ENCODE measurements at regions not wholly inside any gene's neighbourhood (a gene's known extent, or its start where the extent isn't known, plus 50 kb on each side); places are given as distances from the start of the nearest gene placed in this dataset.
A peak's percentile ranks its signal among the peaks of the same experiment; 100 is the strongest.

DNA sequence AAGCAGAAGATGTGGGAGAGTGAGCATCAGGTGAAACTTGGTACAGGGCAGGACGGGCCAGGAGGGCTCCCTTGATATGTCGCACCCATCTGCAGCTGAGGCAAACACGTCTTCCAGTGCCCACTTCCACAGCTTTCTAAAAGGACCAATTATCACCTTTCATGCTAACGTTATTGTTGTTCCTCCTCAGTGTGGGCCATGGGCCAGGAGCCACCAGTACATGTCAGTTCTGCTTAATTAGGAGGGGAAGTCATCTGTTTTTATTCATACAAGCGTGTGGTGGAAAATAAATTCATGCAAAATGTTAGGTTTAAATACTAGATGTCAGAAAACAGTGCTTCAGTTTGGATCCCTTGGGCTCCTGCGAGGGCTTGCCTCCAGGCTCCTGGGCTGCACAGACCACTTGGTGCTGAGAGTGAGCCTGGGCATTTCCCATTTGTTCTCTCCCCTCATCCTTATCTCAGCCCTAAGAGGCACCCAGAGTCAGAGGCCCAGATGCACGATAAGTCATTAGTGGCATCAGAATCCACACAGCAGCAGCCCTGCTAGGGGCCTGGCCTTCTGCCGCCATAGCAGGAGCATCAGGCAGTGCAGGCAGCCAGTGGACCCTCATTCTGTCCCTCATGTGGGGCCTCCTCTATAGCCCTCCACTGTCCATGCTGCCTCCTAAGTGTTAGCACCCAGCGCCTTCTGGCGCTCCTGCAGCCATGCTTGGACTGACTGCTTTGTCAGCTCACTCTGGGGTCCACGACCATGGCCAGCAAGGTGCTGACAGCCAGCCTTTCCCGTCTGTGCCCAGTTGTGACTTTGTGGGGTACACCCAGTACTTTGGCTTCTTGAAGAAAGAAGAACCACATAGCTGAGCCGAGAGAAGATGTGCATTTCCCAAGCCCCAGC is 539.8 kb upstream of the RAB6C start:
- no peak overlapping the region for H3K27ac ChIP-seq
- TF ChIP-seq, protein P1, sequence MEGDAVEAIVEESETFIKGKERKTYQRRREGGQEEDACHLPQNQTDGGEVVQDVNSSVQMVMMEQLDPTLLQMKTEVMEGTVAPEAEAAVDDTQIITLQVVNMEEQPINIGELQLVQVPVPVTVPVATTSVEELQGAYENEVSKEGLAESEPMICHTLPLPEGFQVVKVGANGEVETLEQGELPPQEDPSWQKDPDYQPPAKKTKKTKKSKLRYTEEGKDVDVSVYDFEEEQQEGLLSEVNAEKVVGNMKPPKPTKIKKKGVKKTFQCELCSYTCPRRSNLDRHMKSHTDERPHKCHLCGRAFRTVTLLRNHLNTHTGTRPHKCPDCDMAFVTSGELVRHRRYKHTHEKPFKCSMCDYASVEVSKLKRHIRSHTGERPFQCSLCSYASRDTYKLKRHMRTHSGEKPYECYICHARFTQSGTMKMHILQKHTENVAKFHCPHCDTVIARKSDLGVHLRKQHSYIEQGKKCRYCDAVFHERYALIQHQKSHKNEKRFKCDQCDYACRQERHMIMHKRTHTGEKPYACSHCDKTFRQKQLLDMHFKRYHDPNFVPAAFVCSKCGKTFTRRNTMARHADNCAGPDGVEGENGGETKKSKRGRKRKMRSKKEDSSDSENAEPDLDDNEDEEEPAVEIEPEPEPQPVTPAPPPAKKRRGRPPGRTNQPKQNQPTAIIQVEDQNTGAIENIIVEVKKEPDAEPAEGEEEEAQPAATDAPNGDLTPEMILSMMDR (IDR thresholded peaks at IDR 0.05): no peak
- no peak for DNase-seq (ENCODE audit: low spot score)
- H3K4me3 ChIP-seq: no peak overlapping the region

DNA sequence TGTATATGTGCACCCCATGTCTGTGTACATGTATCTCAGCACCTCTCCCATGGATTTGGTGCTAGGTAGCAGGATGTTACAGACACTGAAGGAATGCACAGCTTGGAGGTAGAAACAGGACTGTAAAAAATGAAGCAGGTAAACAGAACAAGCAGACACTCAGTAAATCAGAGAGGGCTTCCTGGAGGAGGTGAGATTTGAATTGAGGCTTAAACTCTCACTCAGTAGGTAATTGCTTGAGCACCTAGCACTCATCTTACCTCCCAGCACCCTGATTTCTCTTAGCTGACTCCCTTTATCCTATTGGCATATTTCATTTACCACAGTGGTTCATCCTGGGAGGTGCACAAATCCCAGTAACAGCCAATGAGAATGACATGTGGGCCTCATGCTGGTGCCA is 537.9 kb upstream of the RAB6C start:
- TF ChIP-seq, protein P1 (IDR thresholded peaks at IDR 0.05): no peak

DNA sequence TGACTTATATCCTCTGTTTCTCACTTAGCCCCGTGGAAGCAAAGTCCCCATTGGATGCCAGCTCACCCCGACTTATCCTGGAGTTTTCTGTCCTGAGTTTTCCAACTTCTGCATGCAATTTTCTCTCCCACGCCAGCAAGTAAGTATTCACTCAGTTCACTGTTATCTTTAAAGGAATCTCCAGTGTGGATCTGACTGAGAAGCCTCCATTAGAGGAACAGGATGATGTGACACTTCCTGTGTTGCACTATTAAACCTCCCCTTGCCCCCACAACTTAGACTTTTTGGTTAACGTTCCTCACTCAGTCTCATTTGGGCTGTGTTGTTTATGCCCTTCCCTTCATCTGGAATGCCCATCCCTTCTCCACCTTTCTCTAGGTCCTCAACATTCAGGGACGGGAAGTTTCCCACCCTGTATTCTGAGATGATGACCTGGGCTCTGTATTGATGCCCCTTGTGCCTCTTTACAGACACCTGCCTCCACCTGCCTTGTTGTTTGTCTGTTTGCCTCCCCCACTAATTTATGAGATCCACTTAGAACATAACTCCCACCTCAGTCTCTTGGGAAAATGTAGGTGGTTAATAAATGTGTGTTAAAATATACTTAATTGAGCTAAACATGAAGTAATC is 536.1 kb upstream of the RAB6C start:
- no peak overlapping the region for H3K4me3 ChIP-seq
- H3K27ac ChIP-seq: no peak overlapping the region
- TF ChIP-seq, protein P1 (IDR thresholded peaks at IDR 0.05): no peak
- no peak for DNase-seq (ENCODE audit: low spot score)

More for the DNA sequence above, 537.9 kb upstream of the RAB6C start:
- H3K4me3 ChIP-seq: no peak overlapping the region
- DNase-seq (ENCODE audit: low spot score): no peak
- no peak overlapping the region for H3K27ac ChIP-seq

DNA sequence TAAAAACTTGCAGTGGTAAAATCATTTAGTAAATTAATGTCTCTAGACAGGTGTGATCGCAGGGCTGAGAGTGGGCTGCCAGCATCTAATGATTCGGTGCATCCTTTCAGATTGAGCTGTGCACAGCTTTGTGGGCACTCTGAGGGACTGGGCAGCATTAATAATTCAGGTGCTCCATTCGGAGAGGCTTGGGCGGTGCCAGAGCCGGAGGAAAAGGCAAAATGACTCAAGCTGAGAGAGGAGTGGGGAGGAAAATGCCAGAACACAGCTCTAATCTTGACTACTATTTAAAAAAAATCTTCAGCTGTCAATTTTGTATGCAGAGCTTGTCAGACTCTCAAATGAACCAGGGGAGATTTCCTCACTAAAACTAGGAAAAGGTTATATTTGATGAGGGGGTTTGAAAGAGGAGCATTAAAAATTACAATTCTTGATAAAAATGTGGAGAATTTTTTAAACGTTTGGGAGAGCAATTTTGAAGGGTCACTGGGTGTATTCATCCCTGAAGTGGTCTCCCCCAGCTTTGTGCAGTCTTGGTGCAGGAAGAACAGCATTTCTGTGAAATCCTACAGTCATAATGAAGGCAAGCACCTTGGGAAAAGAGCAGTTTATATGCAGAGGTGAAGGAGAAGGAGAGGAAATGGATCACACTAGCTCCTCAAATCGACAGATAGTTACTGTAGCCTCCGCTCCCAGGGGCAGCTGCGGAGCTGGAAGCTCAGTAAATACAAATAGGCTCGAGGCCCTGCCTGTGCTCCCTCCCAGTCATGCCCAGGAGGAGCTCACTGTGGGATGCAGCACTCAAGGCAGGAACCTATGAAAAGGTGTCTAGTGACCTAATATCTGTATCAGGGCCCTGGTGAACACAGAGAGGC is 535.4 kb upstream of the RAB6C start:
- Histone ChIP-seq H3K4me3 (no peak overlapping the region), H3K27ac (no peak overlapping the region)
- DNase-seq (ENCODE audit: low spot score): peak; percentile 53
- TF ChIP-seq, protein P1 (IDR thresholded peaks at IDR 0.05): no peak

DNA sequence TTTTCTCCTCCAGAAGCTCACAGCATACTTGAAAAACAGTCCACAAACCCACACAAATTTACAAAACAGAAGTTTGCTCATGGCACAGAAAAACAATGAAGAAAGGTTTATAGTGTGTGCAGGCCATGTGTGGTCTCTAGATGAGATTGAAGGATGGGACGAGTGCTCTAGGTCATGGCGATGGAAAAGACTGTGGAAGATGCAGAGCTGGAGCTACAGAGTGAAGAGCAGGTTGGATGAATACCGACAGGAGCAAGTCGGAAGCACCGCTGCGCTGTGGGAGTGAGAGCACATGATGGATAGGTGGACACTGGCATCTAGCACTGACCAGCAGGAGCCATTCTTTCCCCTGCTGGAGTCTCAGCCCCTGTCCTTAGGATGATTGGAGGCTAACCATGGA is 534.7 kb upstream of the RAB6C start:
- Histone ChIP-seq H3K27ac (no peak overlapping the region), H3K4me3 (no peak overlapping the region)
- TF ChIP-seq, protein P1 (IDR thresholded peaks at IDR 0.05): no peak
- no peak for DNase-seq (ENCODE audit: low spot score)

DNA sequence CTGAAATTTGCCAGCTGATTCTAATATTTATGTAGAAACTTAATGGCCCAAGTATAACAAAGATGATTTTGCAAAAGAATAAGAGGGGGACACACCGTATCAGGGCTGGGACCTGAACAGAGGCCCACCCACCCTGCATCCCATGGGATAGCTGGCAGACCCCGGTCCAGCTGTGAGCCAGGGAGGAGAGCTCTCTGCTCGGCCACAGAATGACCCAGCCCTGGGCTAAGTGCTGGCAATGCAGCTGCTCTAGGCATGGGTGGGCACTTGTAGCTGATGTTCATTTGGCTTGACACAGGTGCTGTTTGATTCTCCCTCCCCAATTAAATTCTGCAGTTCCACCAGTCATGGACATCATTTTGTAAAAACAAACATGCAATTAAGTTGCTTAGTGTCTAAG is 522.8 kb upstream of the RAB6C start:
- TF ChIP-seq, protein P1 (IDR thresholded peaks at IDR 0.05): no peak
- DNase-seq (ENCODE audit: low spot score): no peak
- Histone ChIP-seq H3K27ac (no peak overlapping the region), H3K4me3 (no peak overlapping the region)

Data from coronary artery (tissue), 2 donors.